SIG-M5 treated with dmso at 0.1 percent for 504 hours (cell line): ENCODE measurements at regions not wholly inside any gene's neighbourhood (a gene's known extent, or its start where the extent isn't known, plus 50 kb on each side); places are given as distances from the start of the nearest gene placed in this dataset.
"Not testable (repeated sequence)": the region's sequence is repeated elsewhere in the genome, so short reads cannot be mapped to it uniquely, and the experiment has no call there.

Experiments
- DNase-seq: peaks from one replicate; lab custom pipeline; 2025; ENCODE audit not compliant: unreplicated experiment; lab: John Stamatoyannopoulos, UW

DNA sequence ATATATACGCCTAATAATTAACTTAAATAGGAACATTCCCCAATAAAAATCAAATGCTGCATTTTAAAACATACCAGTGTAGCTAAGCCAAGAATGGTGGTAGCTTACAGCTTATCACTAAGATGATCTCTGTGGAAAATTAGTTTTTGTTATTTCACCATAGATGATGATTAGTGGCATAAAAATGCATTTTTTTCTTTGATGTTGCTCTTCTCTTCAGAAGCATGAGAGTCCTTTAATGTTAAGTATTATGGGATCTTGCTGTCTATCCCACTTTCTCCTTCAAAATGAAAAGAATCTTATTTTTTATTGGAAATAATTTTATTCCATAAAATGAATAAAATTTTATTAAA is 731.0 kb downstream of the SLITRK1 start:
- no peak for DNase-seq

DNA sequence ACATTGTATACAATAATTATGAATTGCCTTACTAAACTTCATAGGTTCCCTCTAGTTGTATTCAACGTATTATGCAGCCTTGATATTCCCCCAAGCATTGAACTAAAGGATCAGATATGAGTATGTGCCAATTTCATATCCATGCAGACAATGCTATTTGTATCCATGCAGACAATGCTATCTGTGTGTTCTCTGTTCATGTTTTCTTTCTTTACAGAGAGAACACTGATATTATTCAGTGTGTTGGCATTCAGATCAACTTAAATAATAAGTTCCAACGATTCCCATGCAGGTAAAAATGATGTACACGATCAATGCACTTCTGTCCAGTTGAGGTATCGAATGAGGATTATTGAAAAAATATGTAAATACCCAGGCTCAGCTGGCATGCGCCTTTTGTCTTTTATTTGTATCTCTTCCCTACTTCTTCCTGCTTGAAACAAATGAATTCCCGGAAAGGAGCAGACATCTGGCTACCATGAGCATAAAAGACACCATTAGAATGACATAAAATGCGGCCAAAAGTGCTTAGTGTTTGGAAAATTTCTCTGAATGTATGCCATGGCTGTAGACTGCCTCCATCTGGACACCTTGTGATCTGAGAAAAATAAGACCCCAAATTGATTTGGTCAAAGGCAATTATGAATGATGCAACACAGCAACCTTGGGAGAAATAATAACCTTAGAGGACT is 731.5 kb downstream of the SLITRK1 start:
- DNase-seq, result no peak

DNA sequence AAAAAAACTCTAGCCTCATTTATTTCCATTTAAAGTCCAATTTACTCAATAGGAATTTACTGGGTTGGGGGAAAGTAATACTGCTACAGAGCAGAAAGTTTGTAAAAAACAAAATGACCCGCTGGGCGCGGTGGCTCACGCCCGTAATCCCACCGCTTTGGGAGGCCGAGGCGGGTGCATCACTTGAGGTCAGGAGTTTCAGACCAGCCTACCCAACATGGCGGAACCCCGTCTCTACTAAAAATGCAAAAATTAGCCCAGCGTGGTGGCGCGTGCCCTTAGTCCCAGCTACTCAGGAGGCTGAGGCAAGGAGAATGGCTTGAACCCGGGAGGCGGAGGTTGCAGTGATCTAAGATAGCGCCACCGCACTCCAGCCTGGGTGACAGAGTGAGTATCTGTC is 745.6 kb downstream of the SLITRK1 start:
- DNase-seq, result no peak

DNA sequence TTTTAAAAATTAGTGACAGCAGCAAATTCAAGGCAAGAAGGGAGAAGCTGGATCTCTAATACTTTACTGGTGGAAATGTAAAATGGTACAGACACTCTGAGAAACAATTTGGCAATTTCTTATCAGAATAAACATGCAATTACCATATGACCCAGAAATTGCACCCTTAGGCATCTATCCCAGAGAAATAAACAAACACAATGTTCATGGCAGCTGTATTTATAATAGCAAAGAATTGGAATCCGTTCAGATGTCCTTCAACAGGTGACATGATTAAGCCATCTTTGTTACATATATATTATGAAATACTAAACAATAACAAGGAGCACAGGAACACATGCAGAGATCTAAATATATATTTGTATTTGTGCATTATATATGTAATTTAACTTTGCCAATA is 756.5 kb downstream of the SLITRK1 start:
- no peak for DNase-seq

DNA sequence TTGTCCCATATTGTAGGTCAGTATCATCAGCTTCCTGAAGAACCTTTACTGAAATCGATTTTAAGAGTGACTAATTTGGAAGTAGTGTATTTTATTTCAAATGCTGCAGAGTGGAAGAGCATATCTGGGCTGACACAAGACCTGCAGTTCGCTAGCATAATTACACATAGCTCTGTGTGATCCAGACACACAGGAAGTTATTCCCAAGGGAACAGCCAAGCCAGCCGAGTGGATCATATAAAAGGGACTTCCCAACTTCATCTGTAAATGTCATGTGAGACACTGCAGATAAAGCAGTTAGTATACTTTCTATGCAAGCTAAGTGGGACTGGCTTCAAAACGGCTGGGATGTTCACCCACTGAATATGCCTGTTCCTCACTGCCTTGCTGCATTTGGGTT is 760.4 kb downstream of the SLITRK1 start:
- DNase-seq, result no peak

DNA sequence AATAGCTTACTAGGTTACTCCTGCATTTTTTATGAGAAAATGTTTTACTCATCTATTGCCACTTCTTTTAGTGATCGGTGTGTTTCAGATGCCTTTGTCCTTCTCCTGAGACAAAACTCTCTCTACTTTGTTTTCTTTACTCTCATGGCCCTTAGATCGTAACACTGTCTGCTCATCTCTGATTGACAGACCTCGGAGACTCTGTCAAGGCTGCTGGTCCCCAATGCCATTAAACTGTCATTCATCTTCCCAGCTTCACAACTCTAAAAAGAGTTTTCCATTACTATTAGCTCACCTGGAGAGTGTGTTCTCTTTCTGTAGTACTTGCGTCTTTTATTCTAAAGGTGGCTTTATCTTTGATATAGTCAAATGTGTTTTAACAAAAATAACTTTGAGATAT is 765.2 kb downstream of the SLITRK1 start:
- no peak for DNase-seq

DNA sequence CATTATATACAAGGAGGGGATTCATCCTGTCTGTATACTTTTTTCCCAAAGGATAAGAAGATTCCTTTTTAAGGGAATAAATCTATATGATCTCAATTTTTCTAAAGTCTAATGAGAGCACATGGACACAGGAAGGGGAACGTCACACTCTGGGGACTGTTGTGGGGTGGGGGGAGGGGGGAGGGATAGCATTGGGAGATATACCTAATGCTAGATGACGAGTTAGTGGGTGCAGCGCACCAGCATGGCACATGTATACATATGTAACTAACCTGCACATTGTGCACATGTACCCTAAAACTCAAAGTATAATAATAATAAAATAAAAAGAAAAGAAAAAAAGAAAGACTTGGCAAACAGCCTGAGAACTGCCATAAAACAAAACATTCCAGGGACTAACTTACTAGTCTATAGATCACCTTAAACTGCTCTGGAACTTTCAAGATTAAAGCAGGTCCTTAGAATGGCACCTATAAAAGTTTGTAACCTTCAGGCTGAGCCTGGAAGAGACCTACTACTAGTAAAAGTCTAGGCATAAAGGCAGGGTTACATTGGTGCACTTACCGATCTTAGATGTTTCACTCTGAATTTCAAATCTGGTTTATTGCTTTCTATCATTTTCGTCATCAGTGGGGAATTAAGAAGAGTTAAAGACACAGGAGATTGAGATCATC is 780.6 kb downstream of the SLITRK1 start:
- DNase-seq, result not testable (repeated sequence)

DNA sequence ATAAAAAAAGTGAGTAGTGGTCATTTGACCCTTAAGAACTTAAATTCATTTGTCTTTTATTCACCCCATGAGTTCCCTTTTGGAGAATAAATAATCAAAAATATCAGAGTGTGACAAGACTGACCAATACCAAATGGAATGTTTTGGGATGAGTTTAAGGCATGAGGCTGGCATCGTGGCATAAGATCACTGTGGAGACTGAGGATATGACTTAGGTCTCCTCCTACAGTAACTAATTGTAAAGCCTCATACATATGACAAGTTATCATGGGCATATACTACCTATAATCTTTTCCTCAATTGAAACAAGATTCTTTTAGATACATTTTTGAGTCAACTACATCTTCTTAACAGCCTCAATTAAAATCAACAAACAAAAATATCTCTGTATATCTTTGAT is 782.0 kb downstream of the SLITRK1 start:
- no peak for DNase-seq

DNA sequence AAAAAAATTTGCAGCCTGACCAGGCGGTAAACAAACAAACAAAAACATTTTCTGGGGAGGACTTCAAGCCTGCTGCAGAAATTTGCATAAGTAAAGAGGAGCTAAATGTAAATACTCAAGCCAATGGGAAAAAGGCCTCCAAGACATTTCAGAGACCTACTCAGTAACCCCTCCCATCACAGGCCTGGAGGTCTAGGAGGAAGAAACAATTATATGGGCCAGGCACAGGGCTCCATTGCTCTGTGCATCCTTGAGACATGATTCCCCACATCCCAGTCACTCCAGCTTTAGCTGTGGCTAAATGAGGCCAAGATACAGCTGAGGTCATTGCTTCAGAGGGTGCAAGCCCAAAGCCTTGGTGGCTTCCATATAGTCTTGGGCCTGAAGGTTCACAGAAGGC is 793.4 kb downstream of the SLITRK1 start:
- DNase-seq, result no peak

DNA sequence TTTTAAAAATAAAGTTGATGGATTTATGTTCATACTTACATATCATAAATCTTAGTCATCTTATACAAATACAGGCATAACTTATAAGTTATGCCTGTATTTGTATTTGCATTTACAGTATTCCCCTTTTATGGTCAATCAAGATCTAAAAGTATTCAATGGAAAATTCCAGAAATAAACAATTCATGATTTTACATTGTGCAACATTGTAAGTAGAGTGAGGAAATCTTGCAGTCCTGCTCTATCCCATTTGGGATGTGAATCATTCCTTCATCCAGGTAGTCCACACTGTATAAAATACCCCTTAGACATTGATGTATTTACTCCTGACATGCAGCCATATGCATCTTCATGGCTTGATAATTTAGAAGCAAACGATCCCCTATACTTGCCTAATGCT is 795.3 kb downstream of the SLITRK1 start:
- DNase-seq, result no peak

DNA sequence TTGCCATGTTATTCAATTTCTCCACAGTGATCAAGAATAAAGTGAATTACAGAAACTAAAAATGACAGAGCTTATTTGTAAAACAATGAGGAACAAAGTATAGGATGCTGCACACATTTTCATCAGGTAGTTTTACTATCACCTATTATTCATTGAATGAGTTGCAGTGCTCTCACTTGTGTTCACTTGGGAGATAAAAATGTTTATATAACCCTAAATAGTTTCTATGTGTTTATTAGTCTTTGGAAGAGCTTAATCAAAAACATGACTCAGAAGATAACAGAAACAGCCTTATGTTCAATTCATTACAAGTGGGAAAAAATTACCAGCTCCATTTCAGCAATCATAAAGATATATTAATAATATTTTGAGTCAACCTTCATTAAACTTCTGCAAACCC is 796.2 kb downstream of the SLITRK1 start:
- DNase-seq, result no peak

DNA sequence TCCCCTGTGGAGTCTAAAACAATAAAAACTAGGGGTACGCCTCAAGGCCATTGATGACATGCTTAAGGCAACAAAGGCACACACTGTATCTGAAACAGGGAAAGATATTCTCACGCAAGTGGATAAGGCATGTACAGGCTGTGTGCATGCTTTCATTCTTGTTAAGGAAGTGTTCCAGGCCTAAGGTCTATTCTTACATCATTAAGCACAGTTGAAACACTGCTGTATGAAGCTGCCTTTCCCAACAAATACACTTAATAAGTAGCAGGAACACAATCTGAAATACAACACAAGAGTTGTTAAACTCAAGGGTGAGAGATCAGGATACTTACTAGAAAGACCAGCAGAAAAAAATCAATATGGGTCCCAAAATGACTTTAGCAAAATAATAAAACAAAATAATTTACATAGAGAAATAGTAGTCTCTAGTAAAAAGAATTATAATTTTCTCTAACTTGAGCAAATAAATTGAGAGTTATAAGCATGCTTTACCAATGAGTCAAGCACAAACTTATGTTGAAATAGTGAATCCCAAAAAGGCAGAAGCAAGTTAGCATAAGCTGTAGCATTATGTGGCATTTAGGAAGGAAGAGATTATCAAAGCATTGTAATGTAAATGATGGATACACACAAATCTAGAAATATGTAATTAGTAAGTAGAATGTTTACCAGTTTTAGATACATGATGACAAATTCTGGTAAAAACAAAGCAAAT is 796.9 kb downstream of the SLITRK1 start:
- no peak for DNase-seq

DNA sequence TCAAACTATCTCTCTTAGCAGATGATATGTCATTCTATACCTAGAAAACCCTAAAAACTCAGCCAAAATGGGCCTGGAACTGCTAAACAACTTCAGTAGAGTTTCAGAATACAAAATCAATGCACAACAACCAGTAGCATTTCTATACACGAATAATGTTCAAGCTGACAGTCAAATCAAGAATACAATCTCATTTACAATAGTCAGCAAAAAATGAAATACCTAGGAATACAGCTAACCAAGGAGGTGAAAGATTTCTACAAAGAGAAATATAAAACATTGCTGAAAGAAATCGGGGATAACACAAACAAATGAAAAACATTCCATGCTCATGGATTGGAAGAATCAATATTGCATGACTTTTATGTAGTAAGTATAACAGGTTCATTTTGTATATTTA is 804.8 kb downstream of the SLITRK1 start:
- DNase-seq, result no peak

DNA sequence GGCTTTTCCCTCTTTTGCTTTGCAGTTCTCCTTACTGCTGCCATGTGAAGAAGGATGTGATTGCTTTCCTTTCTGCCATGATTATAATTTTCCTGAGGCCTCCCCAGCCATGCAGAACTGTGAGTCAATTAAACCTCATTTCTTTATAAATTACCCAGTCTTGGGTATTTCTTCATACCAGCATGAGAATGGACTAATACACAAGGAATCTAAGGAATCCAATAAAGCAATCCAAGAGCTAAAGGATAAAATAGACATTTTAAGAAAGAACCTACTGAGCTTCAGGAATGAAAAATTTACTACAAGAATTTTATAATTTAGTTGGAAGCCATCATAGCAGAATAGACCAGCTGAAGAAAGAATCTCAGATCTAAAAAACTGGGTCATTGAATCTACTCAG is 808.3 kb downstream of the SLITRK1 start:
- DNase-seq, result not testable (repeated sequence)

DNA sequence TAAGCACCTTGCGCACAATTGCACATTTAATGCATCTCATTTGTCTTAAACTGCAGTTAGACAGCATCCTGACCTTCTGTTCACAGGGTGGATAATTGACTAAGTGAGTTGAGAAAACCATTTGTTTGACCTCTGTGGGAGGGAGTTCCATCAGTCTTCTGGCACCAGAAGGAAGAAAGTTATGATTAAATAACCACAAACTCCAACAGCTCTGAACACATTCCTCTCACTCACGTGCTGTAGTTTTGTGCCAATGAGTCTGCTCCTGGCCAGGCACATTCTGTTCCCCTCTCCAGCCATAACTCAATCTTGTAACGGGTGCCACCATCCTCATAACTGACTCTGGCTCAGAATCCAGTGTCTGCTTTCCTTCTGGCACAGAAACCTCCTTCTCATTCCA is 817.2 kb downstream of the SLITRK1 start:
- DNase-seq, result no peak

DNA sequence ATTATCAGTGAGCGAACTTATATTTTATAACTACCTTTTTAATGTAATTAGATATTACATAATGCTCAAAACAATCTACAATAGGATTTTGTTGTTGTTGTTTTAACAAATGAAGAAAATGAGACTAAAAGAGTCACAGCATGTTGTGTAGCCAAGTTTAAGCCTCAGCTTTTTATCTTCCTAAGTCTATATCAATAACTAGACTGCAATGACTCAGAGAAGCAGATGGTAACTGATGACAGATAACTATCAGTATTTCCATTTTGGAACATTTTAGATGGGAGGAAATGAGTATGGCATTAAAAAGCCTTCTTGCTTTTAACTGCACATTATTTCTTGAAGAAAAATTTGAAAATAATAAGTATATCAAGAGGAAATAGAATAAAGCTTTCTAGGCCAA is 825.2 kb downstream of the SLITRK1 start:
- no peak for DNase-seq

DNA sequence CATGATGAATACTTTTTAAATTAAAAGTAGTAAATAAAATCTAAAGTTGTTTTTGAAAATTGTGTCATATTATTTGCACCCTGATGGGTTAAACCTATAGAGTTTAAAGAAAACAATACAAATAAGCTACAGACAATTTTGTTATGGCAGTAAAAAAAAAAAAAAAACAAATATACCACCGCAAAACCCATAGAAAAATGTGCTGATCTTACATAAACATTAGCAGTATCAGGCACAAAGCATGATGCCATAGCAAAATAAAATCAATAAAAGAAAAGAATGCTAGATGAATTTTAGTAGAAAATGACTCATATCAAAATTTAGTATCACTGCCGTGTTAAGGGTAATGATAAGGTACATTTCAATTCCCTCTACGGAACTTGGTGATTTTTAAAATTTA is 826.0 kb downstream of the SLITRK1 start:
- DNase-seq, result no peak

DNA sequence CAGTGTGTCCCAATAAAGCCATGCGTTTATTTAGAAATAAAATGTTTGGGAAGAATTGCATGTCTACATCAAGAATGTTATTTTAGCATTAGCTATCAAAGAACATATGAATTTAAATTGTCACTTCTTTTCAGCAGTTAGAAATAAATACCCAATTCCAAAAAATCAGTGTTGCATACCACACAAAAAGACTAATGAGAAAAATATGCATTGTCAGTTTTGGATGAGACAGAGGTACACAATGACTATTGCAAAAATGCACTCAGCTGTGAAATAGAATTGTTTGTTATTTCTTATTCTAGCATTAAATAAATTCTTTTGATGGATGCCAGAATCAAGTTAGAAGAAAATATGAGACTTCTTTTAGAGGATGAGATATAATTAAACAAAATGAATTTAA is 833.9 kb downstream of the SLITRK1 start:
- DNase-seq, result no peak

DNA sequence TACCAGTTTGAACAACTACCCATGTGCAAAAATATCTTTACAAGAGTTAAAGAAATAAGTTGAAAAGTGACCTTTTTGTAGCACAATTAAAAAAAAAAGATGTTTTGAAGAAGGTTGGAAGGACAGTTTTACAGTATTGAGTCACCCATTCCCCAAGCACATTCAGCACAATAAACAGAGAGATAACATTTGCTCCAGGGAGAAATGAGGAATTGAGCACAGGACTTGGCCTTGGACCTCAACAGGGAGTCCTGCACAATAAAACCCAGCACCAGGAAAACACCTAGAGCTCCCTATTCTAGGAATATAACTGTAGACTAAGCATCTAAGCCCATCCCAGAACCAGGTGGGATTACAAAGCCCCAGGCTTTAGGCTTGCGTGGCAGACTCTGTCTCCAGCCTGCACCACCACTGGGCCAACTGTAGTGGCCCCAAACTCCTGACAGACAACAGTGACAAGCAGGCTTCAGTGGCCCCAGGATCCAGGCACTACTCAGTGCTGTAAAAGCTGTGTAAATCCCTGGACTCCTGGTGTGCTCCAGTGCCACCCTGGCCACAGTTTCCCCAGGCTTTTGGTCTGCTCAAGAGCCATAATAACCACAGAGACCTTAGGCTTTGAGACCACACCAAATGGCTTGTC is 857.2 kb downstream of the SLITRK1 start:
- DNase-seq, result no peak

DNA sequence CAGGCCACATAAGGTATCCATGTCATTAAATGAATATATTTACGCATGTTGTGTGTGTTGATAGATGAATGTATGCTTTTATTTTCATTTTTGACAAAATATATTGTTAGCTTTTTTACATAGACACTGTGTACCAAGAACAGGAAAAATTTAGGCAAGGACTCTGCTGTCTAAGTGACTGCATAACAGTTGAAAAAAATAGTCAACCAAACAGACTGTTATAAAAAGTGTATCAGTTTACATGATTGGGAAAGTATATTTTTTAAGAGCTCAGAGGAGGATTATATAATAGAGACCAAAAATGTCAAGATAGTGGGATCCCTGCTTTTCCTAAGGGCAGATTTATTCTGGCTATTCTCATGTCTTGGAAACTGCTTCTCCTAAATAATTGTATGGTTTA is 858.0 kb downstream of the SLITRK1 start:
- DNase-seq, result peak; percentile 9

DNA sequence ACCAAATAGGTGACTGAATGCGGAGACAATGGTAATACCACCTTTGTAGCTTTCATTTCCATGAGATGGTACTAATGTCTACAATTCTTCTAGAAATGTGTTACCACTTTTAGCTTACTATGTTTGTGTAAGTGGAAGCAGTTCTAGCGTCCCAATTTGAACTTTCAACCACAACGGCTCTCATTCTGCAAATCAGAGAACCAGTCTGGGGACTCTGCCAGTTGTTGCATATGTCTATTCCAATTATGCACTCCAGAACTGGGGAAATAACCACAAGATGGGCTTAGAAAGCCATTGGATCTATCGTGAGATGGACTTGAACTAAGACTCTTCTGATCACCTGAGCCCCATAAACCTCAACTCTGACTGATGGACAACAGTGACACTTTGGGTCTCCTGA is 862.3 kb downstream of the SLITRK1 start:
- no peak for DNase-seq

DNA sequence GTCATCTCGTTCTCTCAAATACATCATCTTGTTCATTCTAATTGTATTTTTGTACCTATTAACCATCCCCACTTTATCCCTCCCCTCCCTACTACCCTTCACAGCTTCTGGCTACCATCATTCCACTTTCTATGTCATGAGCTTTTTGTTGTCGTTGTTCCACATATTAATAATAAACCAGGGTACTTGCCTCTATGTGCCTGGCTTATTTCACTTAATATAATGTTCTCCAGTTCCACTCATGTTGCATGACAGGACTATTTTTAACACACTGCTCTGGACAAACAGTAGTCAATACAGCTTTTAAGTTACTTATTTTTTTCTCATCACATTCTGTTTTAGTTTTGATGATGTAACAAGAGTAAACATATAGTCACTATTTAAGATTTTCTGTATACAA is 872.3 kb downstream of the SLITRK1 start:
- no peak for DNase-seq
